Left lung (tissue), 4 donors: ENCODE measurements at regions not wholly inside any gene's neighbourhood (a gene's known extent, or its start where the extent isn't known, plus 50 kb on each side); places are given as distances from the start of the nearest gene placed in this dataset.
"Not testable (repeated sequence)": the region's sequence is repeated elsewhere in the genome, so short reads cannot be mapped to it uniquely, and the experiment has no call there.

Experiments
- ATAC-seq: fragments of 200-7000 bp; cut with Tn5 transposase; one replicate; pipeline ENCODE4 v1.9.1; 2020; ENCODE audit warnings: moderate library complexity
- DNase-seq, 4 donors: peaks; one replicate each; pipeline ENCODE4 v3.0.0-alpha.2; 2013 to 2020
- H3K27ac ChIP-seq, 2 donors: fragments of 200-600 bp; sonication (generic) in 1 of 2; one replicate each; pipeline versions ENCODE4 v1.5.0 to v1.8.0; 2020 to 2021
- H3K27me3 ChIP-seq, 2 donors: fragments of 200-600 bp; sonication (generic) in 1 of 2; one replicate each; pipeline versions ENCODE4 v1.5.0 to v1.8.0; 2020 to 2021
- H3K36me3 ChIP-seq, 2 donors: fragments of 200-600 bp; sonication (generic) in 1 of 2; one replicate each; pipeline versions ENCODE4 v1.5.0 to v1.8.0; 2020 to 2021
- H3K4me1 ChIP-seq, 2 donors: fragments of 200-600 bp; one replicate each; pipeline ENCODE4 v1.8.0; 2021
- H3K4me3 ChIP-seq, 2 donors: fragments of 200-600 bp; sonication (generic) in 1 of 2; one replicate each; pipeline versions ENCODE4 v1.5.0 to v1.8.0; 2020 to 2021; ENCODE audit warnings: mild to moderate bottlenecking in 1 of 2
- H3K9me3 ChIP-seq, 2 donors: fragments of 200-600 bp; sonication (generic) in 1 of 2; one replicate each; pipeline versions ENCODE4 v1.5.0 to v1.8.0; 2020 to 2021
- CTCF ChIP-seq, 2 donors: fragments of 200-600 bp; sonication (generic) in 1 of 2; IDR thresholded peaks; one replicate each; pipeline versions ENCODE4 v1.5.0 to v1.8.0; 2021; ENCODE audit warnings: antibody characterized with exemption in 2 of 2
- intact Hi-C, 2 donors: fragments of 100-400 bp; cut with DNase I; formaldehyde crosslinking; loops; one replicate each; pipeline versions ENCODE4 v1.11.2 to v1.14.2; 2022
- donor health status: DM: no; HTN: yes; CAD: no.
- donor health status: DM: no; HTN: no; CAD: no.

GRCh38 chr1:118290571-118290970 lies 105.5 kb upstream of the SPAG17 start:
- H3K27ac ChIP-seq = no peak overlapping the region
- no peaks in the 10 kb centered on the region for H3K9me3 ChIP-seq
- H3K36me3 ChIP-seq = no peaks in the 10 kb centered on the region
- no peaks in the 10 kb centered on the region for H3K4me1 ChIP-seq
- no peak overlapping the region for H3K4me3 ChIP-seq
- intact Hi-C loops = no loop called here
- DNase-seq (peak in 1 of 4 donors; percentile 30), ATAC-seq (no peak)
- no peak for TF ChIP-seq CTCF (IDR thresholded peaks at IDR 0.05)
- H3K27me3 ChIP-seq = no peaks in the 10 kb centered on the region

- no peak for DNase-seq
- no peak for ATAC-seq
- TF ChIP-seq CTCF (IDR thresholded peaks at IDR 0.05) = no peak
- Histone ChIP-seq H3K27ac (no peak overlapping the region), H3K27me3 (no peaks in the 10 kb centered on the region), H3K36me3 (no peaks in the 10 kb centered on the region), H3K4me1 (no peaks in the 10 kb centered on the region), H3K4me3 (no peak overlapping the region), H3K9me3 (no peaks in the 10 kb centered on the region)
- intact Hi-C loops = no loop called here
Measured at GRCh38 chr1:118290046-118290445, 105.0 kb upstream of the SPAG17 start.

- intact Hi-C loops, H3K36me3 ChIP-seq, H3K27ac ChIP-seq, H3K4me1 ChIP-seq, H3K9me3 ChIP-seq, H3K27me3 ChIP-seq, DNase-seq, ATAC-seq, H3K4me3 ChIP-seq: not testable (repeated sequence)
Measured at GRCh38 chr1:118280656-118281055, 95.6 kb upstream of the SPAG17 start.

GRCh38 chr1:118275472-118276115 lies 90.6 kb upstream of the SPAG17 start:
- ATAC-seq (no peak), DNase-seq (no peak)
- H3K4me1 ChIP-seq = no peaks in the 10 kb centered on the region
- no peaks in the 10 kb centered on the region for H3K9me3 ChIP-seq
- no peak for TF ChIP-seq CTCF (IDR thresholded peaks at IDR 0.05)
- H3K36me3 ChIP-seq = no peaks in the 10 kb centered on the region
- H3K4me3 ChIP-seq = no peak overlapping the region
- no peaks in the 10 kb centered on the region for H3K27me3 ChIP-seq
- intact Hi-C loops = no loop called here
- no peak overlapping the region for H3K27ac ChIP-seq

- intact Hi-C loops = no loop called here
Measured at GRCh38 chr1:118272884-118273283, 87.9 kb upstream of the SPAG17 start.

More at GRCh38 chr1:118272884-118273283, 87.9 kb upstream of the SPAG17 start:
- Histone ChIP-seq H3K27ac (no peak overlapping the region), H3K27me3 (no peaks in the 10 kb centered on the region), H3K4me3 (no peak overlapping the region), H3K9me3 (no peaks in the 10 kb centered on the region), H3K36me3 (no peaks in the 10 kb centered on the region), H3K4me1 (no peaks in the 10 kb centered on the region)
- no peak for TF ChIP-seq CTCF (IDR thresholded peaks at IDR 0.05)
- ATAC-seq (no peak), DNase-seq (no peak)
